ENCODE measurements at regions not wholly inside any gene's neighbourhood (a gene's known extent, or its start where the extent isn't known, plus 50 kb on each side); places are given as distances from the start of the nearest gene placed in this dataset.
"Not testable (repeated sequence)": the region's sequence is repeated elsewhere in the genome, so short reads cannot be mapped to it uniquely, and the experiment has no call there.

GRCh38 chr6:9138936-9139335 is 703.6 kb upstream of the SLC35B3 start:
- no peak overlapping the region for H3K9ac ChIP-seq (ENCODE audit: low read length)
- no peak overlapping the region for H3K27ac ChIP-seq (ENCODE audit: low read depth, low read length)
- H3K4me3 ChIP-seq (ENCODE audit: low read depth in 1 of 2, low read length in 2 of 2), result no peak overlapping the region
- H3K27me3 ChIP-seq (ENCODE audit: control insufficient read depth in 1 of 2, insufficient read depth in 2 of 2, low read length in 2 of 2), result no peaks in the 10 kb centered on the region
- H3K4me1 ChIP-seq (ENCODE audit: insufficient read depth, low read length), result peaks cover 6% of the 10 kb centered on the region
- H3K9me3 ChIP-seq (ENCODE audit: low read length), result no peaks in the 10 kb centered on the region
- no peaks in the 10 kb centered on the region for H3K36me3 ChIP-seq (ENCODE audit: insufficient read depth, low read length)

GRCh38 chr6:9136141-9136822 is 700.9 kb upstream of the SLC35B3 start:
- no peaks in the 10 kb centered on the region for H3K27me3 ChIP-seq (ENCODE audit: control insufficient read depth in 1 of 2, insufficient read depth in 2 of 2, low read length in 2 of 2)

GRCh38 chr6:9131616-9132015 is 696.3 kb upstream of the SLC35B3 start:
- Histone ChIP-seq H3K9ac (ENCODE audit: low read length) (no peak overlapping the region), H3K27ac (ENCODE audit: low read depth, low read length) (no peak overlapping the region), H3K9me3 (ENCODE audit: low read length) (no peaks in the 10 kb centered on the region), H3K36me3 (ENCODE audit: insufficient read depth, low read length) (no peaks in the 10 kb centered on the region), H3K27me3 (ENCODE audit: control insufficient read depth in 1 of 2, insufficient read depth in 2 of 2, low read length in 2 of 2) (no peaks in the 10 kb centered on the region), H3K4me1 (ENCODE audit: insufficient read depth, low read length) (no peaks in the 10 kb centered on the region), H3K4me3 (ENCODE audit: low read depth in 1 of 2, low read length in 2 of 2) (no peak overlapping the region)

More at GRCh38 chr6:9136141-9136822, 700.9 kb upstream of the SLC35B3 start:
- Histone ChIP-seq H3K9ac (ENCODE audit: low read length) (no peak overlapping the region), H3K9me3 (ENCODE audit: low read length) (no peaks in the 10 kb centered on the region), H3K27ac (ENCODE audit: low read depth, low read length) (no peak overlapping the region), H3K36me3 (ENCODE audit: insufficient read depth, low read length) (no peaks in the 10 kb centered on the region), H3K4me3 (ENCODE audit: low read depth in 1 of 2, low read length in 2 of 2) (no peak overlapping the region), H3K4me1 (ENCODE audit: insufficient read depth, low read length) (peaks cover 6% of the 10 kb centered on the region)

- Histone ChIP-seq H3K27ac (ENCODE audit: low read depth, low read length) (no peak overlapping the region), H3K4me1 (ENCODE audit: insufficient read depth, low read length) (no peaks in the 10 kb centered on the region), H3K9me3 (ENCODE audit: low read length) (no peaks in the 10 kb centered on the region), H3K36me3 (ENCODE audit: insufficient read depth, low read length) (no peaks in the 10 kb centered on the region), H3K9ac (ENCODE audit: low read length) (no peak overlapping the region), H3K27me3 (ENCODE audit: control insufficient read depth in 1 of 2, insufficient read depth in 2 of 2, low read length in 2 of 2) (no peaks in the 10 kb centered on the region), H3K4me3 (ENCODE audit: low read depth in 1 of 2, low read length in 2 of 2) (no peak overlapping the region)
Measured at GRCh38 chr6:9131201-9131600, 695.9 kb upstream of the SLC35B3 start.

- Histone ChIP-seq H3K27me3 (ENCODE audit: control insufficient read depth in 1 of 2, insufficient read depth in 2 of 2, low read length in 2 of 2) (no peaks in the 10 kb centered on the region), H3K36me3 (ENCODE audit: insufficient read depth, low read length) (no peaks in the 10 kb centered on the region), H3K4me3 (ENCODE audit: low read depth in 1 of 2, low read length in 2 of 2) (no peak overlapping the region), H3K4me1 (ENCODE audit: insufficient read depth, low read length) (no peaks in the 10 kb centered on the region), H3K9ac (ENCODE audit: low read length) (no peak overlapping the region), H3K9me3 (ENCODE audit: low read length) (no peaks in the 10 kb centered on the region), H3K27ac (ENCODE audit: low read depth, low read length) (no peak overlapping the region)
Measured at GRCh38 chr6:9128970-9129369, 693.6 kb upstream of the SLC35B3 start.

- Histone ChIP-seq H3K27me3 (ENCODE audit: control insufficient read depth in 1 of 2, insufficient read depth in 2 of 2, low read length in 2 of 2) (no peaks in the 10 kb centered on the region), H3K27ac (ENCODE audit: low read depth, low read length) (no peak overlapping the region), H3K4me1 (ENCODE audit: insufficient read depth, low read length) (no peaks in the 10 kb centered on the region), H3K4me3 (ENCODE audit: low read depth in 1 of 2, low read length in 2 of 2) (no peak overlapping the region), H3K36me3 (ENCODE audit: insufficient read depth, low read length) (no peaks in the 10 kb centered on the region), H3K9ac (ENCODE audit: low read length) (no peak overlapping the region), H3K9me3 (ENCODE audit: low read length) (no peaks in the 10 kb centered on the region)
Measured at GRCh38 chr6:9126878-9127560, 691.7 kb upstream of the SLC35B3 start.

GRCh38 chr6:9126034-9126433 is 690.7 kb upstream of the SLC35B3 start:
- not testable (repeated sequence) for H3K27ac ChIP-seq (ENCODE audit: low read depth, low read length); H3K4me1 ChIP-seq (ENCODE audit: insufficient read depth, low read length); H3K4me3 ChIP-seq (ENCODE audit: low read depth in 1 of 2, low read length in 2 of 2); H3K9me3 ChIP-seq (ENCODE audit: low read length); H3K27me3 ChIP-seq (ENCODE audit: control insufficient read depth in 1 of 2, insufficient read depth in 2 of 2, low read length in 2 of 2); H3K36me3 ChIP-seq (ENCODE audit: insufficient read depth, low read length); H3K9ac ChIP-seq (ENCODE audit: low read length)

- Histone ChIP-seq H3K27ac (ENCODE audit: low read depth, low read length) (no peak overlapping the region), H3K9ac (ENCODE audit: low read length) (no peak overlapping the region), H3K9me3 (ENCODE audit: low read length) (no peaks in the 10 kb centered on the region), H3K4me1 (ENCODE audit: insufficient read depth, low read length) (no peaks in the 10 kb centered on the region), H3K4me3 (ENCODE audit: low read depth in 1 of 2, low read length in 2 of 2) (no peak overlapping the region), H3K27me3 (ENCODE audit: control insufficient read depth in 1 of 2, insufficient read depth in 2 of 2, low read length in 2 of 2) (no peaks in the 10 kb centered on the region), H3K36me3 (ENCODE audit: insufficient read depth, low read length) (no peaks in the 10 kb centered on the region)
Measured at GRCh38 chr6:9121549-9121948, 686.2 kb upstream of the SLC35B3 start.

GRCh38 chr6:9116026-9116425 is 680.7 kb upstream of the SLC35B3 start:
- Histone ChIP-seq H3K9me3 (ENCODE audit: low read length) (no peaks in the 10 kb centered on the region), H3K9ac (ENCODE audit: low read length) (no peak overlapping the region), H3K27ac (ENCODE audit: low read depth, low read length) (no peak overlapping the region), H3K4me3 (ENCODE audit: low read depth in 1 of 2, low read length in 2 of 2) (no peak overlapping the region), H3K27me3 (ENCODE audit: control insufficient read depth in 1 of 2, insufficient read depth in 2 of 2, low read length in 2 of 2) (no peaks in the 10 kb centered on the region), H3K36me3 (ENCODE audit: insufficient read depth, low read length) (no peaks in the 10 kb centered on the region), H3K4me1 (ENCODE audit: insufficient read depth, low read length) (no peaks in the 10 kb centered on the region)

GRCh38 chr6:9112544-9112943 is 677.2 kb upstream of the SLC35B3 start:
- Histone ChIP-seq H3K9me3 (ENCODE audit: low read length) (no peaks in the 10 kb centered on the region), H3K4me3 (ENCODE audit: low read depth in 1 of 2, low read length in 2 of 2) (no peak overlapping the region), H3K27me3 (ENCODE audit: control insufficient read depth in 1 of 2, insufficient read depth in 2 of 2, low read length in 2 of 2) (no peaks in the 10 kb centered on the region), H3K9ac (ENCODE audit: low read length) (no peak overlapping the region), H3K4me1 (ENCODE audit: insufficient read depth, low read length) (no peaks in the 10 kb centered on the region), H3K27ac (ENCODE audit: low read depth, low read length) (no peak overlapping the region), H3K36me3 (ENCODE audit: insufficient read depth, low read length) (no peaks in the 10 kb centered on the region)

GRCh38 chr6:9103876-9104521 is 668.7 kb upstream of the SLC35B3 start:
- no peaks in the 10 kb centered on the region for H3K4me1 ChIP-seq (ENCODE audit: insufficient read depth, low read length)

More at GRCh38 chr6:9103876-9104521, 668.7 kb upstream of the SLC35B3 start:
- no peak overlapping the region for H3K27ac ChIP-seq (ENCODE audit: low read depth, low read length)
- H3K27me3 ChIP-seq (ENCODE audit: control insufficient read depth in 1 of 2, insufficient read depth in 2 of 2, low read length in 2 of 2), result no peaks in the 10 kb centered on the region
- no peaks in the 10 kb centered on the region for H3K9me3 ChIP-seq (ENCODE audit: low read length)
- H3K4me3 ChIP-seq (ENCODE audit: low read depth in 1 of 2, low read length in 2 of 2), result no peak overlapping the region
- H3K36me3 ChIP-seq (ENCODE audit: insufficient read depth, low read length), result no peaks in the 10 kb centered on the region
- H3K9ac ChIP-seq (ENCODE audit: low read length), result no peak overlapping the region
